Keratinocyte (primary cell): ENCODE measurements at regions not wholly inside any gene's neighbourhood (a gene's known extent, or its start where the extent isn't known, plus 50 kb on each side); places are given as distances from the start of the nearest gene placed in this dataset.
"Not testable (repeated sequence)": the region's sequence is repeated elsewhere in the genome, so short reads cannot be mapped to it uniquely, and the experiment has no call there.

ENCODE experiments used
- DNase-seq: peaks from one replicate; pipeline ENCODE4 v3.0.0-alpha.2; 2011; ENCODE audit warnings: low read depth, missing footprints, low spot score
- FAIRE-seq: peaks from 2 replicates; lab custom pipeline; 2011; peaks lifted over from hg19 to GRCh38; lab: Jason Lieb, UNC
- H2AFZ ChIP-seq: 2 replicates; pipeline ENCODE4 v1.6.0; 2012; ENCODE audit warnings: low read length, control low read depth, inconsistent platforms; ENCODE audit not compliant: control insufficient read depth
- H3K27ac ChIP-seq: 2 replicates; pipeline ENCODE4 v1.5.1; 2011; ENCODE audit warnings: low read length; ENCODE audit not compliant: control insufficient read depth, insufficient read depth
- H3K27me3 ChIP-seq: 3 replicates; pipeline ENCODE4 v1.6.0; 2011; ENCODE audit warnings: low read length; ENCODE audit not compliant: control insufficient read depth, insufficient read depth; ENCODE audit errors: extremely low read depth
- H3K36me3 ChIP-seq, 2 experiments: 2 replicates in 1 of 2; 3 replicates in 1 of 2; pipeline ENCODE4 v1.5.1; 2011; ENCODE audit warnings: low read length in 2 of 2, mild to moderate bottlenecking in 1 of 2; ENCODE audit not compliant: control insufficient read depth in 2 of 2, insufficient read depth in 2 of 2; ENCODE audit errors: extremely low read depth in 1 of 2
- H3K4me1 ChIP-seq: 3 replicates; pipeline ENCODE4 v1.5.1; 2011; ENCODE audit warnings: low read length; ENCODE audit not compliant: control insufficient read depth, insufficient read depth; ENCODE audit errors: extremely low read depth
- H3K4me2 ChIP-seq: 3 replicates; pipeline ENCODE4 v1.6.0; 2011; ENCODE audit warnings: low read depth, low read length; ENCODE audit not compliant: control insufficient read depth, insufficient read depth; ENCODE audit errors: extremely low read depth
- H3K4me3 ChIP-seq, 3 experiments: fragments of 200-600 bp in 1 of 3; sonication (generic) in 1 of 3; 2 replicates in 2 of 3; 3 replicates in 1 of 3; pipeline ENCODE4 v1.5.1; 2011 to 2016; ENCODE audit warnings: low read length in 3 of 3, mild to moderate bottlenecking in 3 of 3, control low read depth in 2 of 3, inconsistent platforms in 1 of 3, low read depth in 1 of 3, mixed read lengths in 1 of 3, mixed run types in 1 of 3, moderate library complexity in 1 of 3; ENCODE audit not compliant: control insufficient read depth in 2 of 3, insufficient read depth in 2 of 3; ENCODE audit errors: extremely low read depth in 1 of 3
- H3K79me2 ChIP-seq: 2 replicates; pipeline ENCODE4 v1.6.0; 2012; ENCODE audit warnings: low read length; ENCODE audit not compliant: control insufficient read depth, insufficient read depth
- H3K9ac ChIP-seq: 3 replicates; pipeline ENCODE4 v1.6.0; 2011; ENCODE audit warnings: low read length; ENCODE audit not compliant: control insufficient read depth, insufficient read depth; ENCODE audit errors: extremely low read depth
- H3K9me1 ChIP-seq: 3 replicates; pipeline ENCODE4 v1.6.0; 2011; ENCODE audit warnings: low read length; ENCODE audit not compliant: control insufficient read depth, insufficient read depth; ENCODE audit errors: extremely low read depth
- H3K9me3 ChIP-seq: 2 replicates; pipeline ENCODE4 v1.5.1; 2012; ENCODE audit warnings: low read depth, low read length; ENCODE audit not compliant: control insufficient read depth
- H4K20me1 ChIP-seq: 3 replicates; pipeline ENCODE4 v1.6.0; 2011; ENCODE audit warnings: low read length; ENCODE audit not compliant: control insufficient read depth, insufficient read depth; ENCODE audit errors: extremely low read depth
- EZH2 ChIP-seq: IDR thresholded peaks from one replicate; pipeline ENCODE4 v1.6.1; 2012; ENCODE audit warnings: inconsistent platforms, mild to moderate bottlenecking, low read length, moderate library complexity
- dilution Hi-C: fragments of 300-500 bp; cut with MboI; formaldehyde crosslinking; loops from one replicate; pipeline ENCODE4 v1.7.0; 2020; ENCODE audit warnings: low sequenced_read_pairs; ENCODE audit not compliant: extremely low pct_ligation_motif_present
- TF ChIP-seq, protein P1 (sequence below), 3 experiments: IDR thresholded peaks in 1 of 3; conservative IDR thresholded peaks in 1 of 3; optimal IDR thresholded peaks in 1 of 3; 2 replicates in 2 of 3; 3 replicates in 1 of 3; pipeline versions ENCODE3 to v1.5.1; 2011; ENCODE audit warnings: low read length in 3 of 3, mild to moderate bottlenecking in 3 of 3, moderate library complexity in 2 of 3, control low read depth in 1 of 3, inconsistent platforms in 1 of 3; ENCODE audit not compliant: insufficient read depth in 2 of 3; ENCODE audit errors: extremely low read depth in 1 of 3

DNA sequence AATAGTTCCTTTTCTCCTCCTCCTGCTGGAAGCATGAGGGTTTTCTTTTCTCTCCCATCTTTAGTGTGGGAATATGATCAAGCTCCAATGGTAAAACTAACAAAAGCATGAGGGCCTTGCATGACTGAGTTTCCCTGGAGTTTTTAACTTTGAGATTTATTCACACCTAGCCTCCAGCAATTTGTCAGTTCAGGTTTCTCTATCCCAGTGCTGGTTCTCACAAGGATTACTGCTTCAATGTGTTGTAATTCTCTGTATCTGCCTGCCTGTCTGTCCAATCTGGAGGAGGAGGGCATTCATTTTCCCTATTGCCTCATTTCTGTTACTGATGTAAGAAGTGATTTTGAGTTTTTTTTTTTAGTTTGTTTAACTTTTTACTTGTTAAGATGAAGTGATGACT is 57.6 kb upstream of the RPRM start:
- no peaks in the 10 kb centered on the region for H4K20me1 ChIP-seq
- no peaks in the 10 kb centered on the region for H3K79me2 ChIP-seq
- H3K9ac ChIP-seq: no peak overlapping the region
- no peaks in the 10 kb centered on the region for H3K9me3 ChIP-seq
- H3K36me3 ChIP-seq: no peaks in the 10 kb centered on the region
- H3K4me2 ChIP-seq: no peak overlapping the region
- no peak overlapping the region for H3K4me3 ChIP-seq
- H3K27me3 ChIP-seq: no peaks in the 10 kb centered on the region
- no peak overlapping the region for H3K27ac ChIP-seq
- DNase-seq (no peak), FAIRE-seq (no peak)
- no peaks in the 10 kb centered on the region for H3K9me1 ChIP-seq
- dilution Hi-C loops: no loop called here
- H3K4me1 ChIP-seq: no peaks in the 10 kb centered on the region
- H2AFZ ChIP-seq: no peak overlapping the region
- TF ChIP-seq, protein P1, sequence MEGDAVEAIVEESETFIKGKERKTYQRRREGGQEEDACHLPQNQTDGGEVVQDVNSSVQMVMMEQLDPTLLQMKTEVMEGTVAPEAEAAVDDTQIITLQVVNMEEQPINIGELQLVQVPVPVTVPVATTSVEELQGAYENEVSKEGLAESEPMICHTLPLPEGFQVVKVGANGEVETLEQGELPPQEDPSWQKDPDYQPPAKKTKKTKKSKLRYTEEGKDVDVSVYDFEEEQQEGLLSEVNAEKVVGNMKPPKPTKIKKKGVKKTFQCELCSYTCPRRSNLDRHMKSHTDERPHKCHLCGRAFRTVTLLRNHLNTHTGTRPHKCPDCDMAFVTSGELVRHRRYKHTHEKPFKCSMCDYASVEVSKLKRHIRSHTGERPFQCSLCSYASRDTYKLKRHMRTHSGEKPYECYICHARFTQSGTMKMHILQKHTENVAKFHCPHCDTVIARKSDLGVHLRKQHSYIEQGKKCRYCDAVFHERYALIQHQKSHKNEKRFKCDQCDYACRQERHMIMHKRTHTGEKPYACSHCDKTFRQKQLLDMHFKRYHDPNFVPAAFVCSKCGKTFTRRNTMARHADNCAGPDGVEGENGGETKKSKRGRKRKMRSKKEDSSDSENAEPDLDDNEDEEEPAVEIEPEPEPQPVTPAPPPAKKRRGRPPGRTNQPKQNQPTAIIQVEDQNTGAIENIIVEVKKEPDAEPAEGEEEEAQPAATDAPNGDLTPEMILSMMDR (optimal IDR thresholded peaks at IDR 0.05 in 1 of 3, IDR thresholded peaks at IDR 0.05 in 1 of 3, conservative IDR thresholded peaks at IDR 0.05 in 1 of 3; ENCODE audit: extremely low read depth in 1 of 3, insufficient read depth in 2 of 3, low read length in 3 of 3): no peak
- no peak for TF ChIP-seq EZH2

DNA sequence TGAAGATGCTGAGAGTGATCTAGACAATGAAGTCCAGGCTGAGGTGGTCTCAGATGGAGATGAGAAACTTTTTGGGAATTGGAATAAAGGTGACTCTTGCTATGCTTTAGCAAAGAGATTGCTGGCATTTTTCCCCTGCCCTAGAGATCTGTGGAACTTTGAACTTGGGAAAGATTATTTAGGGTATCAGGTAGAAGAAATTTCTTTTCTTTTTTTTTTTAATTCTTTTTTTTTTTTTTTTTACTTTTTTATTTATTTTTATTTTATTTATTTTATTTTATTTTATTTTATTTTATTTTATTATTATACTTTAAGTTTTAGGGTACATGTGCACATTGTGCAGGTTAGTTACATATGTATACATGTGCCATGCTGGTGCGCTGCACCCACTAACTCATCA is 59.5 kb upstream of the RPRM start:
- dilution Hi-C loops, H3K27ac ChIP-seq, H4K20me1 ChIP-seq, FAIRE-seq, H3K27me3 ChIP-seq, H3K36me3 ChIP-seq, H3K9me1 ChIP-seq, H2AFZ ChIP-seq, H3K79me2 ChIP-seq, H3K9ac ChIP-seq, H3K9me3 ChIP-seq, H3K4me1 ChIP-seq, DNase-seq, H3K4me2 ChIP-seq, H3K4me3 ChIP-seq: not testable (repeated sequence)

DNA sequence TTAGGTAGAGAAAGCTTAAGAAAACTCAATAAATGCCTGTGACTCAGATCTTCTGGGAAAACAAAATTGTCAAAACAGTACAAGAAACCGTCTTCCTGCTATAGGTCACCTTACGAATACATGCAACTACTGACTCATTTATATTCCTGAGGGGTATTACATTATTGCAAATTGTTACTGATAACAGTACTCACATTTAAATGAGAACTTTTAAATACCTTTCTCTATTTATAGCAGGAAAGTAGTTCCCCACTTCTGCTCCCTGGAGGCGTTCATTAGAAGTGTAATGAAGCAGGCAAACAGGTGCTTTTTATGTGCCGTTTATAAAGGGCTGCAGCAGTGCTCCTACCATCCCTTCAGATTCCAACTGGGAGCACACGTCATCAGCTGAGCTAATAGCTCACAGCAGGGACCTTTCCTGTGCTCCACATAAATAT is 65.1 kb upstream of the RPRM start:
- H3K4me3 ChIP-seq: no peak overlapping the region
- no peaks in the 10 kb centered on the region for H3K9me1 ChIP-seq
- TF ChIP-seq, protein P1 (optimal IDR thresholded peaks at IDR 0.05 in 1 of 3, IDR thresholded peaks at IDR 0.05 in 1 of 3, conservative IDR thresholded peaks at IDR 0.05 in 1 of 3; ENCODE audit: extremely low read depth in 1 of 3, insufficient read depth in 2 of 3, low read length in 3 of 3): no peak
- no peak for TF ChIP-seq EZH2
- H3K9me3 ChIP-seq: no peaks in the 10 kb centered on the region
- H4K20me1 ChIP-seq: no peaks in the 10 kb centered on the region
- dilution Hi-C loops: no loop called here
- no peaks in the 10 kb centered on the region for H3K27me3 ChIP-seq
- no peaks in the 10 kb centered on the region for H3K79me2 ChIP-seq
- DNase-seq (no peak), FAIRE-seq (no peak)
- no peak overlapping the region for H3K4me2 ChIP-seq
- H3K4me1 ChIP-seq: no peaks in the 10 kb centered on the region
- H3K36me3 ChIP-seq: no peaks in the 10 kb centered on the region
- H3K27ac ChIP-seq: no peak overlapping the region
- H3K9ac ChIP-seq: no peak overlapping the region
- no peak overlapping the region for H2AFZ ChIP-seq
